BE2C (cell line): ENCODE measurements at regions not wholly inside any gene's neighbourhood (a gene's known extent, or its start where the extent isn't known, plus 50 kb on each side); places are given as distances from the start of the nearest gene placed in this dataset.

ENCODE experiments used
- DNase-seq: peaks from one replicate; pipeline ENCODE4 v3.0.0-alpha.2; 2020
- H3K27me3 ChIP-seq: fragments of 250-450 bp; sonication (Bioruptor Pico); 2 replicates; pipeline ENCODE4 v1.5.1; 2020; ENCODE audit warnings: mild to moderate bottlenecking
- H3K36me3 ChIP-seq: fragments of 250-450 bp; sonication (Bioruptor Pico); 2 replicates; pipeline ENCODE4 v1.5.1; 2020; ENCODE audit warnings: mild to moderate bottlenecking
- H3K4me1 ChIP-seq: fragments of 250-450 bp; sonication (Bioruptor Pico); 2 replicates; pipeline ENCODE4 v1.5.1; 2020
- H3K4me3 ChIP-seq: 2 replicates; pipeline ENCODE4 v1.5.1; 2011; ENCODE audit warnings: low read depth, low read length
- H3K9me3 ChIP-seq: fragments of 250-450 bp; sonication (Bioruptor Pico); 2 replicates; pipeline ENCODE4 v1.5.1; 2020
- TF ChIP-seq, protein P1 (sequence below): IDR thresholded peaks from 2 replicates; pipeline ENCODE4 v1.5.1; 2012; ENCODE audit warnings: mild to moderate bottlenecking, low read depth, low read length

DNA sequence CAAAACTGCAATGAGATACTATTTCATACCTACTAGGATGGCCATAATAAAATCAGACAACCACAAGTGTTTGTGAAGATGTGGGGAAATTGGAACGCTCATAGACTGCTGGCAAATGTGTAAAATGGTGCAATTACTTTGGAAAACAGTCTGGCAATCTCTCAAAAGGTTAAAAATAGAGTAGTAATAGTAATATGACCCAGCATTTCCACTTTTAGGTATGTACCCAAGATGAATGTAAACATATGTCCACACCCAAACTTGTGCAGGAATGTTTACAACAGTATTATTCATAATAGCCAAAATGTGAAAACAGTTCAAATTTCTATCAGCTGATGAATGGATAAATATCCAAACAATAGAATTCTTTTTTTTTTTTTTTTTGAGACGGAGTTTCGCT, 731.6 kb upstream of the ANKRD30A start:
- TF ChIP-seq, protein P1, sequence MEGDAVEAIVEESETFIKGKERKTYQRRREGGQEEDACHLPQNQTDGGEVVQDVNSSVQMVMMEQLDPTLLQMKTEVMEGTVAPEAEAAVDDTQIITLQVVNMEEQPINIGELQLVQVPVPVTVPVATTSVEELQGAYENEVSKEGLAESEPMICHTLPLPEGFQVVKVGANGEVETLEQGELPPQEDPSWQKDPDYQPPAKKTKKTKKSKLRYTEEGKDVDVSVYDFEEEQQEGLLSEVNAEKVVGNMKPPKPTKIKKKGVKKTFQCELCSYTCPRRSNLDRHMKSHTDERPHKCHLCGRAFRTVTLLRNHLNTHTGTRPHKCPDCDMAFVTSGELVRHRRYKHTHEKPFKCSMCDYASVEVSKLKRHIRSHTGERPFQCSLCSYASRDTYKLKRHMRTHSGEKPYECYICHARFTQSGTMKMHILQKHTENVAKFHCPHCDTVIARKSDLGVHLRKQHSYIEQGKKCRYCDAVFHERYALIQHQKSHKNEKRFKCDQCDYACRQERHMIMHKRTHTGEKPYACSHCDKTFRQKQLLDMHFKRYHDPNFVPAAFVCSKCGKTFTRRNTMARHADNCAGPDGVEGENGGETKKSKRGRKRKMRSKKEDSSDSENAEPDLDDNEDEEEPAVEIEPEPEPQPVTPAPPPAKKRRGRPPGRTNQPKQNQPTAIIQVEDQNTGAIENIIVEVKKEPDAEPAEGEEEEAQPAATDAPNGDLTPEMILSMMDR = no peak
- H3K4me1 ChIP-seq = no peaks in the 10 kb centered on the region
- no peaks in the 10 kb centered on the region for H3K27me3 ChIP-seq
- H3K36me3 ChIP-seq = no peaks in the 10 kb centered on the region
- no peaks in the 10 kb centered on the region for H3K9me3 ChIP-seq
- no peak for DNase-seq
- H3K4me3 ChIP-seq = no peak overlapping the region

- no peaks in the 10 kb centered on the region for H3K27me3 ChIP-seq
- H3K9me3 ChIP-seq = no peaks in the 10 kb centered on the region
- no peaks in the 10 kb centered on the region for H3K36me3 ChIP-seq
- H3K4me3 ChIP-seq = no peak overlapping the region
- DNase-seq = no peak
- no peaks in the 10 kb centered on the region for H3K4me1 ChIP-seq
- TF ChIP-seq, protein P1 = no peak
Observed at GRCh38 chr10:36391405-36391804, 734.0 kb upstream of the ANKRD30A start.

DNA sequence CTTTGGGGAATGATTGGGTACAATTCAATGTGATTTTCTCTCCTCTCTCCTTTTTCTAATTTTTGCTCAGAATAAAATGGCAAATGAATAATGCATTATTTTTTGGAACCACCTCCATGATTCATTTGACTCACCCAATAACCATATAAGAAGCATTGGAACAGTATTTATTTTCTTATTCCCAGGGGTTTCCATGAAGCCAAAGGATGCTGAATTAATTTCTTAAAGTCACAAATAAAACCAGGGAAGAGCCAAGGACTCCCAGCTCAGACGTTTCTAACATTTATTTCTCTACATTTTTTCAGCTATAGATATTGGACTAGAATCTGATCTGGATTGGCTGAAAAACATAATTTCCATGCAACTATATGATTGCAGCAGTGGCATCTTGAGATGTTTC, 735.2 kb upstream of the ANKRD30A start:
- no peaks in the 10 kb centered on the region for H3K36me3 ChIP-seq
- no peaks in the 10 kb centered on the region for H3K9me3 ChIP-seq
- H3K27me3 ChIP-seq = no peaks in the 10 kb centered on the region
- no peaks in the 10 kb centered on the region for H3K4me1 ChIP-seq
- no peak overlapping the region for H3K4me3 ChIP-seq
- no peak for DNase-seq
- TF ChIP-seq, protein P1 = no peak

DNA sequence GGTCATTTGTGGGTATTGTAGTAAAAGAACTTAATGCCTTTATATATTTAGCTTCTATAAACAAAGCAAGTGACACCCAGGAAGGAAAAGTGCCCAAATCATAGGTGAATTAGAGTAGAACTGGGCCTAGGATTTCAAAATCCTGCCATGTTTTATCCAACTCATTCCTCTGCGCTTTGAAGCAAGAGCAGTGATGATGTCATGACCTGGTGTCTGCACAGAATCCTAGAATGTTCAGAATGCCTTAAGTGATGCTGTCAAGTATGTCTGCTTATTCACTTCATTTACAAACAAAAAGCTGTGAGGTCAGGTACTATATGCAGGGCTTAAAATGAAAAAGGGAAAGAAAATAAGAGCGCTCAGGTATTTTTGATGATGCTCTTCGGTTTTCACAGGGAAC, 737.2 kb upstream of the ANKRD30A start:
- DNase-seq = no peak
- no peaks in the 10 kb centered on the region for H3K27me3 ChIP-seq
- H3K36me3 ChIP-seq = no peaks in the 10 kb centered on the region
- H3K4me3 ChIP-seq = no peak overlapping the region
- no peaks in the 10 kb centered on the region for H3K4me1 ChIP-seq
- H3K9me3 ChIP-seq = no peaks in the 10 kb centered on the region
- TF ChIP-seq, protein P1 = no peak

- no peaks in the 10 kb centered on the region for H3K9me3 ChIP-seq
- H3K36me3 ChIP-seq = no peaks in the 10 kb centered on the region
- TF ChIP-seq, protein P1 = no peak
- H3K4me1 ChIP-seq = no peaks in the 10 kb centered on the region
- H3K27me3 ChIP-seq = no peaks in the 10 kb centered on the region
- H3K4me3 ChIP-seq = no peak overlapping the region
- no peak for DNase-seq
Observed at GRCh38 chr10:36385693-36386092, 739.7 kb upstream of the ANKRD30A start.

DNA sequence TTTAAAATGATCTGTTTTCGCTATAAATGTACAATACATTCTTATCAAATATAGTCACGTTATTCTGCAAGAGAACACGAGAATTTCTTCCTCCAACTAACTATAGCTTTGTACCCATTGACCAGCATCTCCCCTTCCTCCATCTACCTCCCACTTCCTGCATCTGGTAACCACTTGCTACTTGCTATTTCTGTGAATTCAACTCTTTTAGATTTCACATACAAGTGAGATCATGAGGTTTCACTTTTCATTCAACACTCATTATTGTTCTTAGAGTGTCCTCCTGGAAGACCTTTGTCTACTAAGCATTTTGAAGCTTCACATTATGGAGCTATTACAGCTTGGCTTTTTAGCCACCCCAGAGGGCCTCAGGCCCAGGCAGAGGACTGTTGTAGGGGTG, 741.3 kb upstream of the FZD8 start:
- Histone ChIP-seq H3K27me3 (no peaks in the 10 kb centered on the region), H3K4me1 (no peaks in the 10 kb centered on the region), H3K36me3 (no peaks in the 10 kb centered on the region), H3K4me3 (no peak overlapping the region), H3K9me3 (no peaks in the 10 kb centered on the region)
- TF ChIP-seq, protein P1 = no peak
- DNase-seq = no peak
